DMS 273 (cell line): ENCODE measurements at regions not wholly inside any gene's neighbourhood (a gene's known extent, or its start where the extent isn't known, plus 50 kb on each side); places are given as distances from the start of the nearest gene placed in this dataset.

Experiments
- DNase-seq: peaks from one replicate; lab custom pipeline; 2025; ENCODE audit not compliant: unreplicated experiment; lab: John Stamatoyannopoulos, UW

GRCh38 chr12:92537290-92537960 lies 165.4 kb upstream of the PLEKHG7 start:
- DNase-seq = no peak

- DNase-seq = no peak
Observed at GRCh38 chr12:92535961-92536360, 166.8 kb upstream of the PLEKHG7 start.

- DNase-seq = no peak
Observed at GRCh38 chr12:92533280-92533890, 169.4 kb upstream of the PLEKHG7 start.

GRCh38 chr12:92530706-92531105 lies 172.1 kb upstream of the PLEKHG7 start:
- DNase-seq = no peak

- DNase-seq = no peak
Observed at GRCh38 chr12:92529944-92530343, 172.8 kb upstream of the PLEKHG7 start.

- no peak for DNase-seq
Observed at GRCh38 chr12:92528586-92528985, 174.2 kb upstream of the PLEKHG7 start.

GRCh38 chr12:92528097-92528496 lies 174.7 kb upstream of the PLEKHG7 start:
- no peak for DNase-seq

GRCh38 chr12:92524489-92524888 lies 178.3 kb upstream of the PLEKHG7 start:
- no peak for DNase-seq

GRCh38 chr12:92520511-92520910 lies 182.3 kb upstream of the PLEKHG7 start:
- no peak for DNase-seq

GRCh38 chr12:92519284-92519683 lies 183.5 kb upstream of the PLEKHG7 start:
- DNase-seq = no peak

GRCh38 chr12:92518071-92518470 lies 184.7 kb upstream of the PLEKHG7 start:
- no peak for DNase-seq

GRCh38 chr12:92516277-92516600 lies 186.6 kb upstream of the PLEKHG7 start:
- no peak for DNase-seq

GRCh38 chr12:92513231-92513730 lies 189.5 kb upstream of the PLEKHG7 start:
- DNase-seq = no peak

- DNase-seq = no peak
Observed at GRCh38 chr12:92511786-92512185, 191.0 kb upstream of the PLEKHG7 start.

GRCh38 chr12:92509156-92509738 lies 193.5 kb upstream of the PLEKHG7 start:
- DNase-seq = peak; percentile 1

GRCh38 chr12:92506891-92507290 lies 195.9 kb upstream of the PLEKHG7 start:
- peak; percentile 0 for DNase-seq

GRCh38 chr12:92506460-92506859 lies 196.3 kb upstream of the PLEKHG7 start:
- DNase-seq = peak; percentile 4

- peak; percentile 19 for DNase-seq
Observed at GRCh38 chr12:92505254-92506231, 197.2 kb upstream of the PLEKHG7 start.

GRCh38 chr12:92504594-92504981 lies 198.2 kb upstream of the PLEKHG7 start:
- no peak for DNase-seq

GRCh38 chr12:92503971-92504593 lies 198.7 kb upstream of the PLEKHG7 start:
- DNase-seq = peak; percentile 51
